Activated T-helper 1 cell treated with anti-CD3 and anti-CD28 coated beads, Interleukin-12 subunit alpha, Interleukin-12 subunit beta, Interleukin-2, Interleukin-4 antibody, amounts not matched to agents 30 ng/mL and 10 ng/mL and 1 ng/mL, durations not matched to agents 14 hours and 24 hours and 36 hours (primary cell): ENCODE measurements at regions not wholly inside any gene's neighbourhood (a gene's known extent, or its start where the extent isn't known, plus 50 kb on each side); places are given as distances from the start of the nearest gene placed in this dataset.
"Not testable (repeated sequence)": the region's sequence is repeated elsewhere in the genome, so short reads cannot be mapped to it uniquely, and the experiment has no call there.

ENCODE experiments used
- DNase-seq: peaks from one replicate; pipeline ENCODE4 v3.0.0; 2021; ENCODE audit warnings: low spot score
- H3K27ac Mint-ChIP-seq: one replicate; pipeline ENCODE4 v1.8.0; 2021; ENCODE audit warnings: mild to moderate bottlenecking, mixed read lengths
- H3K27me3 Mint-ChIP-seq: one replicate; pipeline ENCODE4 v1.8.0; 2022; ENCODE audit warnings: mild to moderate bottlenecking, moderate library complexity, mixed read lengths; ENCODE audit not compliant: insufficient read depth
- H3K36me3 Mint-ChIP-seq: one replicate; pipeline ENCODE4 v1.8.0; 2021; ENCODE audit warnings: low read depth, mixed read lengths
- H3K4me1 Mint-ChIP-seq: one replicate; pipeline ENCODE4 v1.8.0; 2021; ENCODE audit warnings: low read depth, mixed read lengths
- H3K4me3 Mint-ChIP-seq: one replicate; pipeline ENCODE4 v1.8.0; 2021; ENCODE audit warnings: mild to moderate bottlenecking, moderate library complexity, mixed read lengths
- H3K9me3 Mint-ChIP-seq: one replicate; pipeline ENCODE4 v1.8.0; 2021; ENCODE audit warnings: mixed read lengths
- intact Hi-C: fragments of 100-400 bp; cut with micrococcal nuclease; formaldehyde crosslinking; loops from one replicate; pipeline ENCODE4 v1.15.1; 2024

DNA sequence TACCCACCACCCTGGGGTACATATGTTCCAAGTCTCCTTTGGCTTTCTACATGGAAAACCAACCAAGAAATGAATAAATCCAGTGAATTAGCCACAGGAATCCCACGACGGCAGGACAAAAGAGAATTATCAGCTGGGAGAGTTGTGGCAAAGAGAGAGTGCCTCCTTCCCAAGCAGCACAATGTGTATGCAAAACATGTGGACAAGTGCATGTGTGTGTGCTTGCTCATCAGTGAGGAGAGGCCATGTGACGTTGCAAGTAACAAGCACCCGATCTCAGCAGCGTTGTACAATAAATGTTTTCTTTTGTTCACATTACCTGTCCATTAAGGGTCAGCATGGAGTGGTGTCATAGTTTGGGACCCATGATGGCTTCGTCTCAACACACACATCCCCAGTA, 50.0 kb upstream of the EMX2 start:
- Mint-ChIP-seq H3K9me3 (no peaks in the 10 kb centered on the region), H3K4me3 (no peak overlapping the region), H3K27me3 (peaks cover 14% of the 10 kb centered on the region), H3K4me1 (peaks cover 7% of the 10 kb centered on the region), H3K36me3 (no peaks in the 10 kb centered on the region), H3K27ac (no peak overlapping the region)
- intact Hi-C loops: no loop called here
- DNase-seq: no peak

GRCh38 chr10:117488004-117488403, 54.5 kb upstream of the EMX2 start:
- no peak overlapping the region for H3K27ac Mint-ChIP-seq
- no peak for DNase-seq
- intact Hi-C loops: no loop called here

GRCh38 chr10:117486606-117487005, 55.9 kb upstream of the EMX2 start:
- H3K4me3 Mint-ChIP-seq: no peak overlapping the region

More at GRCh38 chr10:117488004-117488403, 54.5 kb upstream of the EMX2 start:
- Mint-ChIP-seq H3K9me3 (no peaks in the 10 kb centered on the region), H3K4me1 (no peaks in the 10 kb centered on the region), H3K27me3 (peaks cover 6% of the 10 kb centered on the region), H3K36me3 (no peaks in the 10 kb centered on the region), H3K4me3 (no peak overlapping the region)

GRCh38 chr10:117483056-117483590, 59.4 kb upstream of the EMX2 start:
- no peaks in the 10 kb centered on the region for H3K36me3 Mint-ChIP-seq
- H3K27me3 Mint-ChIP-seq: peaks cover 3% of the 10 kb centered on the region

More at GRCh38 chr10:117486606-117487005, 55.9 kb upstream of the EMX2 start:
- Mint-ChIP-seq H3K36me3 (no peaks in the 10 kb centered on the region), H3K9me3 (no peaks in the 10 kb centered on the region), H3K27me3 (peaks cover 2% of the 10 kb centered on the region), H3K27ac (no peak overlapping the region), H3K4me1 (no peaks in the 10 kb centered on the region)
- DNase-seq: no peak
- intact Hi-C loops: no loop called here

DNA sequence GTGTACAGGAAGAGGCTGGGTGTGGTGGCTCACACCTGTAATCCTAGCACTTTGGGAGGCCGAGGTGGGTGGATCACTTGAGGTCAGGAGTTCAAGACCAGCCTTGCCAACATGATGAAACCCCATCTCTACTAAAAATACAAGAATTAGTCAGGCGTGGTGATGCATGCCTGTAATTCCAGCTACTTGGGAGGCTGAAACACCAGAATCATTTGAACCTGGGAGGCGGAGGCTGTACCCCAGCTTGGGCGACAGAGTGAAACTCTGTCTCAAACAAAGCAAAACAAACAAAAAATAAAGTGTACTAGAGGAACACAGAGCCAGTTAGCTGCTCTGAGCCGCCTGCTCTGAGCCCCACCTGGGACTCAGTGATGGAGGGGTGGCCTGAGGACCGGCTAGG, 61.5 kb upstream of the EMX2 start:
- H3K9me3 Mint-ChIP-seq, H3K4me3 Mint-ChIP-seq, H3K27me3 Mint-ChIP-seq, H3K36me3 Mint-ChIP-seq, DNase-seq, H3K27ac Mint-ChIP-seq, intact Hi-C loops, H3K4me1 Mint-ChIP-seq: not testable (repeated sequence)

More at GRCh38 chr10:117483056-117483590, 59.4 kb upstream of the EMX2 start:
- Mint-ChIP-seq H3K4me1 (no peaks in the 10 kb centered on the region), H3K9me3 (no peaks in the 10 kb centered on the region), H3K4me3 (no peak overlapping the region), H3K27ac (no peak overlapping the region)
- intact Hi-C loops: no loop called here
- no peak for DNase-seq

DNA sequence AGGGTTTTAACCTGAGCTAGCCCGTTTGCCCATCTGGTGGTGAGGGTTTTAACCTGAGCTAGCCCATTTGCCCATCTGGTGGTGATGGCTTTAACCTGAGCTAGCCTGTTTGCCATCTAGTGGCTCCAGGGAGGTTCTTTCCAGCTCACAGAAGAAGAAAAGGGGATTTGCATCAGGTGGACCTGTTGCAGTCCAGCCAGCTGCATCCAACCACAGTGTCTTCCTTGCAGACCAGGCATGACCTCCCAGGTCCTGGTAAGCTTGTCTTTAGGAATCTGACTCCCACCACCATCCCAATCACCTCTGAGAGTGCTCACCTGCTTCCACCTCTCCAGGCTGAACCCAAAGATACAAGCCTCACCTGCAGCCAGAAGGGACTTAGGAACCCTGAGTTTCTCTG, 62.4 kb upstream of the EMX2 start:
- Mint-ChIP-seq H3K9me3 (no peaks in the 10 kb centered on the region), H3K36me3 (no peaks in the 10 kb centered on the region), H3K4me1 (no peaks in the 10 kb centered on the region), H3K27me3 (peaks cover 5% of the 10 kb centered on the region), H3K4me3 (no peak overlapping the region), H3K27ac (no peak overlapping the region)
- intact Hi-C loops: no loop called here
- DNase-seq: no peak

DNA sequence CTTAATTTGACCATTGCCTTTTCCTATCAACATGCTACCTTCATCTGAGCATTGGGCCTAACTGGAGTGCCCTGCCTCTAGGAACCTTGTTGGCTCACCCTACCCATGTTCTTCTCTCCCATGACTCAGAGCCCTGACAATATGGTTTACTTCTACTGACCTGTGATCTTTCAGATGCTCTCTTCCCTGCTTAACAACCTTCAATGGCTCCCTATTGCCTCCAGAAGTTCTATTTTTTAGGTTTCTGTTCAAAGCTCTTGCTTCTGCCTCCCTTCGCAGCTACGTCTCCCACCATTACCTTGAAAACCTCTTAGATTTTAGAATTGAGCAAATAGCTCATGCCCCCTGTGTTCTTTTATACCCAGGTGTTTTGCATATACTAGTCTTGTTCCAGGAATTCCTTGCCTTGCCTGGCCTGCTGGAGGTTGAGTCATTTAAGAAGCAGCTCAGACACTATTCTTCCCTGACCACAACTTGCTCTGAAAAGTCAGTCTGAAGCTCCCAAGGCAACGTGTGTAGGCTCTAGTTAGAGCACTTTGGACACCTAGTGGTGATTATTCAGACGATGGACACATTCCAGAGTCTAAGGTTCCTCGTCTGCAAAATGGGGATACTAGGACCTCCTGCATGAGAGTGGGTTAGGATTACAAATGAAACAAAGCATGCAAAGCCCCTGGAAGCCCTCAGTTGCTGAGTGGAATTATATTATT, 64.4 kb upstream of the EMX2 start:
- Mint-ChIP-seq H3K27ac (no peak overlapping the region), H3K27me3 (peaks cover 6% of the 10 kb centered on the region), H3K9me3 (no peaks in the 10 kb centered on the region), H3K4me1 (no peaks in the 10 kb centered on the region), H3K4me3 (no peak overlapping the region), H3K36me3 (no peaks in the 10 kb centered on the region)
- DNase-seq: no peak
- intact Hi-C loops: no loop called here

- no peak for DNase-seq
- H3K36me3 Mint-ChIP-seq: no peaks in the 10 kb centered on the region
- H3K4me3 Mint-ChIP-seq: no peak overlapping the region
- no peak overlapping the region for H3K27ac Mint-ChIP-seq
- no peaks in the 10 kb centered on the region for H3K9me3 Mint-ChIP-seq
- H3K4me1 Mint-ChIP-seq: no peaks in the 10 kb centered on the region
- peaks cover 6% of the 10 kb centered on the region for H3K27me3 Mint-ChIP-seq
- intact Hi-C loops: no loop called here
Measured at GRCh38 chr10:117477211-117477947, 65.2 kb upstream of the EMX2 start.

- intact Hi-C loops: no loop called here
- no peak overlapping the region for H3K4me3 Mint-ChIP-seq
- DNase-seq: no peak
- no peaks in the 10 kb centered on the region for H3K36me3 Mint-ChIP-seq
- no peaks in the 10 kb centered on the region for H3K4me1 Mint-ChIP-seq
- no peaks in the 10 kb centered on the region for H3K9me3 Mint-ChIP-seq
- H3K27ac Mint-ChIP-seq: no peak overlapping the region
- H3K27me3 Mint-ChIP-seq: peaks cover 6% of the 10 kb centered on the region
Measured at GRCh38 chr10:117476716-117477115, 65.8 kb upstream of the EMX2 start.

DNA sequence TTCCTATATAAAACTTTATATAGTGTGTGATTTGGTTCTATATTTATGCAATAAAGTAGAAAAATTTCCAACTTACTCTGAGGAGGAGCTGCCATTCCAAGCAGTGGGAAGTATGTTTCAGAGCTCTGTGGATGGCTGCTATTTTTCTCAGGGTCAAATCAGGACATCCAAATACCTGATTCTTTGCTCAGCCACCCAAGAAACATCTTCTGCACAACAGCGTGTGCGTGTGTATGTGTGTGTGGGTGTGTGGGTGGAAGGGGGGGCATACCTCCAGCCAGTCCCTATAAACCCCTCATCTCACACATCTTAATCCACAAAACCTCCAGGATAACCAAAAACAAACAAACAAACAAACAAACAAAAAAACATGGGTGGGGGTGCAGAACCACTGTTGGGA, 66.3 kb upstream of the EMX2 start:
- no peak for DNase-seq
- Mint-ChIP-seq H3K4me3 (no peak overlapping the region), H3K27ac (no peak overlapping the region), H3K36me3 (no peaks in the 10 kb centered on the region), H3K9me3 (no peaks in the 10 kb centered on the region), H3K4me1 (no peaks in the 10 kb centered on the region), H3K27me3 (peaks cover 6% of the 10 kb centered on the region)
- intact Hi-C loops: no loop called here

- peaks cover 4% of the 10 kb centered on the region for H3K27me3 Mint-ChIP-seq
- DNase-seq: no peak
- H3K27ac Mint-ChIP-seq: no peak overlapping the region
- no peak overlapping the region for H3K4me3 Mint-ChIP-seq
- no peaks in the 10 kb centered on the region for H3K36me3 Mint-ChIP-seq
- no peaks in the 10 kb centered on the region for H3K4me1 Mint-ChIP-seq
- H3K9me3 Mint-ChIP-seq: no peaks in the 10 kb centered on the region
- intact Hi-C loops: no loop called here
Measured at GRCh38 chr10:117472872-117473271, 69.7 kb upstream of the EMX2 start.

GRCh38 chr10:117471344-117471874, 71.1 kb upstream of the EMX2 start:
- Mint-ChIP-seq H3K9me3 (no peaks in the 10 kb centered on the region), H3K27me3 (peaks cover 4% of the 10 kb centered on the region), H3K4me3 (no peak overlapping the region), H3K36me3 (no peaks in the 10 kb centered on the region), H3K27ac (no peak overlapping the region), H3K4me1 (no peaks in the 10 kb centered on the region)
- intact Hi-C loops: no loop called here
- no peak for DNase-seq

DNA sequence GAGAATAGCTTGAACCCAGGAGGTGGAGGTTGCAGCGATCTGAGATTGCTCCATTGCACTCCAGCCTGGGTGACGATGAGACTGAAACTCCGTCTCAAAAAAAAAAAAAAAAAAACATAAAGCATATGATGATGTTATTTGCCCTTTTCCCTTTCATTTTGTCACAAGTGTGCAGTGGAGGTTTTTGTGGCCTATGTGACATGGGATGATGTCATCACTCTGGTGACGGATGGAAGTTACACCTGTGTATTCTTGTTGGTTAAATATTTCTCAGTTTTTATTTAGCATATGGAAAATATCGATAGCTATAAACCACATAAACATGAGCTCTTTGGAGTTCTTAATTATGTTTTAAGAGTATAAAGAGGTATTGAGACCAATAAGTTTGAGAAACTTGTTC, 71.8 kb upstream of the EMX2 start:
- DNase-seq: no peak

More for the DNA sequence above, 71.8 kb upstream of the EMX2 start:
- intact Hi-C loops: no loop called here
- no peaks in the 10 kb centered on the region for H3K9me3 Mint-ChIP-seq
- no peaks in the 10 kb centered on the region for H3K4me1 Mint-ChIP-seq
- H3K27ac Mint-ChIP-seq: no peak overlapping the region
- peaks cover 4% of the 10 kb centered on the region for H3K27me3 Mint-ChIP-seq
- H3K36me3 Mint-ChIP-seq: no peaks in the 10 kb centered on the region
- H3K4me3 Mint-ChIP-seq: no peak overlapping the region
